ENCODE measurements at regions not wholly inside any gene's neighbourhood (a gene's known extent, or its start where the extent isn't known, plus 50 kb on each side); places are given as distances from the start of the nearest gene placed in this dataset.

GRCh38 chr12:102534899-102535298 is 54.5 kb upstream of the IGF1 start:
- ChIA-PET CTCF (interaction anchor here (0.6 kb wide), 1 partner anchor 866 kb away, joined by 3 read pairs; no protein-coding TSS in a partner anchor), POLR2A (no interaction called here)
- H3K4me1 ChIP-seq (ENCODE audit: control insufficient read depth, insufficient read depth, low read length): no peaks in the 10 kb centered on the region

GRCh38 chr12:102533483-102534215 is 53.3 kb upstream of the IGF1 start:
- H3K36me3 ChIP-seq (ENCODE audit: control insufficient read depth in 2 of 2, insufficient read depth in 1 of 2, low read length in 2 of 2): no peaks in the 10 kb centered on the region
- no peak overlapping the region for H3K4me3 ChIP-seq (ENCODE audit: low read depth, low read length)
- ChIA-PET POLR2A (no interaction called here), CTCF (no interaction called here)
- H3K9me3 ChIP-seq (ENCODE audit: control insufficient read depth, insufficient read depth, low read depth, low read length): no peaks in the 10 kb centered on the region
- H3K4me1 ChIP-seq (ENCODE audit: control insufficient read depth, insufficient read depth, low read length): no peaks in the 10 kb centered on the region
- no peak overlapping the region for H3K27ac ChIP-seq (ENCODE audit: extremely low read depth, low read depth, low read length)
- no peak for TF ChIP-seq BCL11B (tag by site-specific recombination; IDR thresholded peaks at IDR 0.05; ENCODE audit: low read depth)
- TF ChIP-seq ZNF518A (tag by site-specific recombination; conservative IDR thresholded peaks at IDR 0.05; ENCODE audit: low read depth): no peak
- TF ChIP-seq ZNF658 (tag by site-specific recombination; IDR thresholded peaks at IDR 0.05): no peak
- no peak for TF ChIP-seq ZNF610 (tag by site-specific recombination; IDR thresholded peaks at IDR 0.05; ENCODE audit: borderline replicate concordance)
- TF ChIP-seq ZNF555 (tag by site-specific recombination; conservative IDR thresholded peaks at IDR 0.05): no peak
- no peak for TF ChIP-seq ZNF529 (tag by site-specific recombination; IDR thresholded peaks at IDR 0.05; ENCODE audit: insufficient replicate concordance)

More at GRCh38 chr12:102534899-102535298, 54.5 kb upstream of the IGF1 start:
- TF ChIP-seq SP2 (tag by site-specific recombination; IDR thresholded peaks at IDR 0.05) (no peak), ZBTB48 (tag by site-specific recombination; IDR thresholded peaks at IDR 0.05) (no peak), KLF17 (tag by site-specific recombination; IDR thresholded peaks at IDR 0.05) (no peak), ZNF266 (tag by site-specific recombination; IDR thresholded peaks at IDR 0.05; ENCODE audit: low read depth) (no peak), ZNF140 (tag by site-specific recombination; IDR thresholded peaks at IDR 0.05) (no peak)
- no peaks in the 10 kb centered on the region for H3K36me3 ChIP-seq (ENCODE audit: control insufficient read depth in 2 of 2, insufficient read depth in 1 of 2, low read length in 2 of 2)
- H3K4me3 ChIP-seq (ENCODE audit: low read depth, low read length): no peak overlapping the region
- H3K27ac ChIP-seq (ENCODE audit: extremely low read depth, low read depth, low read length): no peak overlapping the region
- H3K9me3 ChIP-seq (ENCODE audit: control insufficient read depth, insufficient read depth, low read depth, low read length): no peaks in the 10 kb centered on the region
